Loucy (cell line): ENCODE measurements at regions not wholly inside any gene's neighbourhood (a gene's known extent, or its start where the extent isn't known, plus 50 kb on each side); places are given as distances from the start of the nearest gene placed in this dataset.

Experiments
- H2AFZ ChIP-seq: fragments of 200-600 bp; sonication (generic); 2 replicates; pipeline ENCODE4 v1.6.0; 2016; ENCODE audit warnings: antibody characterized with exemption, mild to moderate bottlenecking, low read length, moderate library complexity
- H3F3A ChIP-seq: fragments of 200-600 bp; 2 replicates; pipeline ENCODE4 v1.6.0; 2016; ENCODE audit warnings: antibody characterized with exemption, low read depth, mild to moderate bottlenecking
- H3K27me3 ChIP-seq: fragments of 200-600 bp; sonication (generic); 2 replicates; pipeline ENCODE4 v1.6.1; 2014; ENCODE audit warnings: low read length, mild to moderate bottlenecking; ENCODE audit not compliant: insufficient read depth, poor library complexity, severe bottlenecking
- H3K36me3 ChIP-seq: fragments of 200-600 bp; sonication (generic); 2 replicates; pipeline ENCODE4 v1.6.1; 2016; ENCODE audit warnings: low read length; ENCODE audit not compliant: insufficient read depth
- H3K4me1 ChIP-seq: fragments of 200-600 bp; sonication (generic); 2 replicates; pipeline ENCODE4 v1.5.1; 2014; ENCODE audit warnings: low read length, mild to moderate bottlenecking; ENCODE audit not compliant: insufficient read depth, poor library complexity, severe bottlenecking
- H3K4me2 ChIP-seq: fragments of 200-600 bp; sonication (generic); 2 replicates; pipeline ENCODE4 v1.6.0; 2014; ENCODE audit warnings: antibody characterized with exemption, low read length, low read depth, mild to moderate bottlenecking; ENCODE audit not compliant: poor library complexity, severe bottlenecking
- H3K4me3 ChIP-seq: fragments of 200-600 bp; sonication (generic); 2 replicates; pipeline ENCODE4 v1.5.1; 2014; ENCODE audit warnings: low read length, mild to moderate bottlenecking, mixed read lengths; ENCODE audit not compliant: poor library complexity, severe bottlenecking
- H3K79me2 ChIP-seq: fragments of 200-600 bp; sonication (generic); 2 replicates; pipeline ENCODE4 v1.6.1; 2014; ENCODE audit warnings: low read length; ENCODE audit not compliant: insufficient read depth
- H3K9ac ChIP-seq: fragments of 200-600 bp; sonication (generic); 2 replicates; pipeline ENCODE4 v1.6.0; 2014; ENCODE audit warnings: mild to moderate bottlenecking, low read depth, low read length, moderate library complexity; ENCODE audit not compliant: poor library complexity, severe bottlenecking
- H3K9me2 ChIP-seq: fragments of 200-600 bp; sonication (generic); replicated peaks from 2 replicates; pipeline ENCODE4 v1.6.1; 2016; ENCODE audit warnings: low read depth, low read length, mixed read lengths
- H3K9me3 ChIP-seq: fragments of 200-600 bp; sonication (generic); 2 replicates; pipeline ENCODE4 v1.6.1; 2014; ENCODE audit warnings: mild to moderate bottlenecking, antibody characterized with exemption, low read length, low read depth; ENCODE audit not compliant: insufficient read depth
- H4K20me1 ChIP-seq: fragments of 200-600 bp; sonication (generic); 2 replicates; pipeline ENCODE4 v1.6.0; 2014; ENCODE audit warnings: antibody characterized with exemption, low read length, mild to moderate bottlenecking; ENCODE audit not compliant: insufficient read depth, poor library complexity, severe bottlenecking
- EZH2phosphoT487 ChIP-seq: fragments of 200-600 bp; IDR thresholded peaks from 2 replicates; pipeline ENCODE4 v1.6.1; 2018; ENCODE audit warnings: antibody characterized with exemption, mild to moderate bottlenecking, moderate library complexity, borderline replicate concordance
- TF ChIP-seq, protein P1 (sequence below): fragments of 200-600 bp; sonication (generic); conservative IDR thresholded peaks from 2 replicates; pipeline ENCODE4 v1.5.1; 2014; ENCODE audit warnings: mild to moderate bottlenecking, antibody characterized with exemption, low read length

DNA sequence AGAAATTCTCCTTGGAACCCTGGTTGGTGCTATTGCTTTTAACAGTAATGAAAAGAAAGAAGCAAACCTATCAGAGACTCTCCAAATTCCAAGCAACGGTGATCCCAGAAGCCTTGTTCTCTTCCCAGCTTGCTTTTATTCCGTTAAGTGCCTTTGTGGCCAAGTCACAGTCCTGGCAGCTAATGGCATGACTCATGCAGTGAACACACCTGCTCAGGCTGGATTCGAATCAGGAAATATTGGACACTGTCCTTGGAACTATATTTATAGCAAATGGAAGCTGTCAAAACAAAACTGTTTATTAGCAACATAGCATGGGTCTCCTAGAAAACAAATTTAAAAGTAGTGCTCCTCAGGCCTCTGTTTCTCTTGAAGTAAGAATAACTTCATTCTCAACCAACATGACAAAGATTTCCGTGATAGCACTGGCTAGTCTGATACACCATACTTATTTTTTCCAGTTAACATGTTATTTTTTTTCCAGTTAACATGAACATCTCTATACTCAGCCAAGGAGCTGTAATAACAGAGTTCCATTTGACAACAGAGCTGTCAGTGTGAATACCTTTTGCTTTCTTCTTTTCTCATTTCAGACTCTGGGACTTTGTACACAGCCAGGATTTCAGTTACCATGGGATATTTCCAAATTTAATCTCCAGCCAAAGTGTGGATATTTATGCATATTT lies 502.4 kb downstream of the GADD45G start:
- Histone ChIP-seq H3K9ac (no peak overlapping the region), H3F3A (no peaks in the 10 kb centered on the region), H3K79me2 (no peaks in the 10 kb centered on the region), H3K9me2 (no peaks in the 10 kb centered on the region), H2AFZ (no peak overlapping the region), H3K9me3 (no peaks in the 10 kb centered on the region), H3K4me2 (no peak overlapping the region), H4K20me1 (no peaks in the 10 kb centered on the region), H3K36me3 (no peaks in the 10 kb centered on the region), H3K27me3 (no peaks in the 10 kb centered on the region), H3K4me1 (no peaks in the 10 kb centered on the region), H3K4me3 (no peak overlapping the region)
- no peak for TF ChIP-seq EZH2phosphoT487
- TF ChIP-seq, protein P1, sequence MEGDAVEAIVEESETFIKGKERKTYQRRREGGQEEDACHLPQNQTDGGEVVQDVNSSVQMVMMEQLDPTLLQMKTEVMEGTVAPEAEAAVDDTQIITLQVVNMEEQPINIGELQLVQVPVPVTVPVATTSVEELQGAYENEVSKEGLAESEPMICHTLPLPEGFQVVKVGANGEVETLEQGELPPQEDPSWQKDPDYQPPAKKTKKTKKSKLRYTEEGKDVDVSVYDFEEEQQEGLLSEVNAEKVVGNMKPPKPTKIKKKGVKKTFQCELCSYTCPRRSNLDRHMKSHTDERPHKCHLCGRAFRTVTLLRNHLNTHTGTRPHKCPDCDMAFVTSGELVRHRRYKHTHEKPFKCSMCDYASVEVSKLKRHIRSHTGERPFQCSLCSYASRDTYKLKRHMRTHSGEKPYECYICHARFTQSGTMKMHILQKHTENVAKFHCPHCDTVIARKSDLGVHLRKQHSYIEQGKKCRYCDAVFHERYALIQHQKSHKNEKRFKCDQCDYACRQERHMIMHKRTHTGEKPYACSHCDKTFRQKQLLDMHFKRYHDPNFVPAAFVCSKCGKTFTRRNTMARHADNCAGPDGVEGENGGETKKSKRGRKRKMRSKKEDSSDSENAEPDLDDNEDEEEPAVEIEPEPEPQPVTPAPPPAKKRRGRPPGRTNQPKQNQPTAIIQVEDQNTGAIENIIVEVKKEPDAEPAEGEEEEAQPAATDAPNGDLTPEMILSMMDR: no peak

DNA sequence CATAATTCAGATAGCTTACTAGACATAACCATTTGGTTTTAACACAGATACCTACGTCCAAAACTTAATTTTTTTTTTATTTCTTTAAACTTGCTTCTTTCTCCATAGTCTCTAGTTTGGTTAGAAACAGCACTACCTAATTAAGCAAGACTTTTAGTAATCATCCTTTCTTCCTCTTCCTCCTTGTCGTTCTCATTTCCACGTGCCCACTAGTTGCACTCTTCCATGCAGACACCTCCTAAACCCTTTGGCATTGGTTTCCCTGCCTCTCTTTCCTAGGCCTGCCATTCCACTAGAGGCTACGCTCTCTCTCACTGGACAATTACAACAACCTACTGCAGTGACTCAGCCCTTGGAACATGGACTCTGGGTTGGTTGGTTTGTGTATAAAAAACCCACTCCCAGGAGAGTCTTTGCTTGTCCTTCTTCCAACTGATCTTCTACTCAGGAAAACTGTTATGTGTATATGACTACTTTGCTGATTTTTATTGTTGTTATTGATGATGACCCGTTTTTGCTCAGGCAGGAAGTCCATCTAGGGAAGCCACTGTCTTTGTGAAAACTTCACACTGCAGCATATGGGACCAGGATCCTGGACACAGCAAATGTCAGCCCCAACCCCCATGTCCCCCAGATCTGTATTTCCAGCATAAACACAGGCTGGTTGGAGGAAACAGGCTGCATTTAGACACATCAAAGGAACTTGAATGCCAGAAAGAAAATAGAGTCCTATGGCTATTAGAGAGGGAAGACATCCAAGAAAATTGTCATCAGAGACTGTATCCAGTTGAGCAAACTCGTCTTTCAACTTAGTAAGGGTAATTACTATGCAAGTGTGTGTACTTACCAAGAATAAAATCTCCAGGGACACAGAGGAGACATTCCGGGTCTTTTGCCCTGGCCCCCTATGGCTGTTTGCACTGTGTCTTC lies 503.2 kb downstream of the GADD45G start:
- Histone ChIP-seq H3F3A (no peaks in the 10 kb centered on the region), H4K20me1 (no peaks in the 10 kb centered on the region), H3K9me2 (no peaks in the 10 kb centered on the region), H3K4me1 (no peaks in the 10 kb centered on the region), H3K4me2 (no peak overlapping the region), H3K9ac (no peak overlapping the region), H3K4me3 (no peak overlapping the region), H2AFZ (no peak overlapping the region), H3K79me2 (no peaks in the 10 kb centered on the region), H3K36me3 (no peaks in the 10 kb centered on the region), H3K27me3 (no peaks in the 10 kb centered on the region), H3K9me3 (no peaks in the 10 kb centered on the region)
- no peak for TF ChIP-seq EZH2phosphoT487
- TF ChIP-seq, protein P1: no peak

DNA sequence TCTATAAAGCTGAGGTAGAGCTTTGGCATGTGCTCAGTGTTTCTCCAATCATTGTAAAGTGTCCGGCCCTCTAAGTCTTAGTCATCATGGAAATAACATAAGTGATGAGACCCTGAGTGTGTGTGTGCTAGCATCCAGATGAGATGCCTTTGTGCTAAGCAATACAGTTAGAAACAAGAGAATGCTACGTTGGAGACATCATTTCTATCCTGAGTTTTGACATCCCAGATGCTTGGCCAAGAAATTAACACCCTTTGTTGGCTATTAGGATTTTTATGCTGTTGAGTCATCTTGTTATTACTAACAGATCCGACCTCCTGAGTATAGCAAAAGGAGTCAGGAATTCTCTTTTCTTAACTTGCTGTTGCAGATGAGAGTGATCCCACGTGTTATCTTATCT lies 508.0 kb downstream of the GADD45G start:
- Histone ChIP-seq H3K4me1 (no peaks in the 10 kb centered on the region), H4K20me1 (no peaks in the 10 kb centered on the region), H3K4me2 (no peak overlapping the region), H3K36me3 (no peaks in the 10 kb centered on the region), H3F3A (no peaks in the 10 kb centered on the region), H3K9me3 (no peaks in the 10 kb centered on the region), H3K27me3 (no peaks in the 10 kb centered on the region), H3K9me2 (no peaks in the 10 kb centered on the region), H2AFZ (no peak overlapping the region), H3K79me2 (no peaks in the 10 kb centered on the region), H3K4me3 (no peak overlapping the region), H3K9ac (no peak overlapping the region)
- TF ChIP-seq EZH2phosphoT487: no peak
- TF ChIP-seq, protein P1: no peak
